Thyroid gland (tissue), 4 donors: ENCODE measurements at regions not wholly inside any gene's neighbourhood (a gene's known extent, or its start where the extent isn't known, plus 50 kb on each side); places are given as distances from the start of the nearest gene placed in this dataset.

Source experiments
- DNase-seq, 2 donors: peaks; one replicate each; pipeline ENCODE4 v3.0.0-alpha.2; 2019
- H3K27ac ChIP-seq, 3 donors: fragments of 200-600 bp; sonication (generic); 1 replicate in 2 of 3; 2 replicates in 1 of 3; pipeline ENCODE4 v1.5.1; 2016 to 2019; ENCODE audit warnings: mild to moderate bottlenecking in 1 of 3, moderate library complexity in 1 of 3
- H3K27me3 ChIP-seq: fragments of 200-600 bp; sonication (generic); one replicate; pipeline ENCODE4 v1.5.1; 2019
- H3K36me3 ChIP-seq, 2 donors: fragments of 200-600 bp; sonication (generic); one replicate each; pipeline ENCODE4 v1.5.1; 2016 to 2019
- H3K4me1 ChIP-seq, 2 donors: fragments of 200-600 bp; sonication (generic); one replicate each; pipeline ENCODE4 v1.5.1; 2017 to 2019
- H3K4me3 ChIP-seq, 3 donors: fragments of 200-600 bp; sonication (generic); replicated peaks in 1 of 3; 1 replicate in 2 of 3; 2 replicates in 1 of 3; pipeline ENCODE4 v1.5.1; 2016; ENCODE audit warnings: mild to moderate bottlenecking in 1 of 3
- H3K9me3 ChIP-seq: fragments of 200-600 bp; sonication (generic); one replicate; pipeline ENCODE4 v1.5.1; 2017
- CTCF ChIP-seq, 6 experiments: fragments of 200-600 bp in 3 of 6; fragments of 450-650 bp in 3 of 6; sonication (generic) in 3 of 6; IDR thresholded peaks; one replicate each; pipeline ENCODE4 v1.5.1; 2016 to 2019; ENCODE audit warnings: antibody characterized with exemption in 6 of 6, mild to moderate bottlenecking in 2 of 6, inconsistent platforms in 1 of 6, moderate library complexity in 1 of 6
- POLR2A ChIP-seq, 2 donors: fragments of 450-650 bp; IDR thresholded peaks; one replicate each; pipeline ENCODE4 v1.6.1; 2017; ENCODE audit warnings: antibody characterized with exemption in 2 of 2, mild to moderate bottlenecking in 2 of 2, moderate library complexity in 1 of 2
- WGBS, 2 donors: methylation state at CpG; one replicate each; pipeline ENCODE4 v1.1.5; 2017; 5-methylcytosine and 5-hydroxymethylcytosine counted together
- intact Hi-C: fragments of 100-400 bp; cut with DNase I; formaldehyde crosslinking; loops from one replicate; pipeline ENCODE4 v1.15.1; 2023

DNA sequence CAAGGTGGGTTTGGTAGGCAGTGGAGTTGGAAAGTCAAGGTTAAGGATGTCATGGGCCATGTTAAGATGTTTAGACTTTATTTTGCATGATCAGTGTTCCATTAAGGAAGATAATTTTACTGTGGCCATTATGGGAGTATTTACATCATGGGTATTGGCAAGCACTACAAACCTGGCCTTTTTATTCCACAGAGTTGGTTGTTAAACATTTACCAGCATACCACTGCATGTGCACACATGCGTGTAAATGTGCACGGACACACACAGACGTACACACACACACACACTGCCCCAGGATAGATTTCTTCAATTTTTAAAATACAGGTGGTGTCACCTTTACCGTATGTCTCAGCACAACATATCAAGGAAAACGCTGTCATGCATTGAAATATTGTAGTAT is 51.4 kb upstream of the ITGA6 start:
- TF ChIP-seq POLR2A (IDR thresholded peaks at IDR 0.05) (no peak), CTCF (IDR thresholded peaks at IDR 0.05) (no peak)
- Histone ChIP-seq H3K27me3 (no peaks in the 10 kb centered on the region), H3K4me1 (peaks cover 4 to 7% of the 10 kb centered on the region in 2 donors), H3K9me3 (no peaks in the 10 kb centered on the region), H3K27ac (no peak overlapping the region), H3K36me3 (no peaks in the 10 kb centered on the region), H3K4me3 (no peak overlapping the region)
- 95 to 96% methylated on average over 5 of the region's 5 CpGs for WGBS, 2 donors
- intact Hi-C loops: no loop called here
- no peak for DNase-seq

DNA sequence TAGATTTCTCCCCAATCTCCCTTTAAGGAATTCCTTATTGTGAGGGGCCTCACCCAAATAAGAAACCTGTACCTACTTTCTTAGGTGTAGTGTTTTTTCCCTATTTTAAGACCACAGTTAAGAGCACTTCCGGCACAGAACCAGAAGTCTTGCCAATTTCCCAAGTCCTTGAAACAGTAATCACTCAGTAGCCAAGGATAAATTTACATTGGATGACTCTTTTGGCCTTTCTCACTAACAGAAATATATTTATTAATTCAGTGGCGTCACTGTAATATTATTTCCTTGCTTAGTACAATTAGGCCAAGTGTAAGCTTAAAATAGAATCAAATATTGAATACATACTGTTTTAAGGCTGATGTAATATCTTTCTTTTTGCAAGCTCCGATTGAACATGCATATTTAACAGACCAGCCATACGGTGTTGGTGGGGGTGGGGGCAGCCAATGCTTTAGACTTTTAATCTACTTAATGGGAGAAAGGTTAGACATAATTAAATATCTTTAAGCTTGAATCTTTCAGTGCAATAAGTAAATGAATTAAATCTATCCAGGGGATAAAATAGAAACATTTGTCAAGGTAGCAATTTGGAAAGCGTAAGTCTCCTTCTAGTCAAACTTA is 50.8 kb upstream of the ITGA6 start:
- no peaks in the 10 kb centered on the region for H3K36me3 ChIP-seq
- TF ChIP-seq CTCF (IDR thresholded peaks at IDR 0.05): no peak
- TF ChIP-seq POLR2A (IDR thresholded peaks at IDR 0.05): no peak
- 67 to 70% methylated on average over 5 of the region's 5 CpGs for WGBS, 2 donors
- no peak overlapping the region for H3K27ac ChIP-seq
- no peaks in the 10 kb centered on the region for H3K9me3 ChIP-seq
- intact Hi-C loops: no loop called here
- no peak for DNase-seq
- no peak overlapping the region for H3K4me3 ChIP-seq
- peaks cover 7 to 8% of the 10 kb centered on the region in 2 donors for H3K4me1 ChIP-seq
- no peaks in the 10 kb centered on the region for H3K27me3 ChIP-seq

DNA sequence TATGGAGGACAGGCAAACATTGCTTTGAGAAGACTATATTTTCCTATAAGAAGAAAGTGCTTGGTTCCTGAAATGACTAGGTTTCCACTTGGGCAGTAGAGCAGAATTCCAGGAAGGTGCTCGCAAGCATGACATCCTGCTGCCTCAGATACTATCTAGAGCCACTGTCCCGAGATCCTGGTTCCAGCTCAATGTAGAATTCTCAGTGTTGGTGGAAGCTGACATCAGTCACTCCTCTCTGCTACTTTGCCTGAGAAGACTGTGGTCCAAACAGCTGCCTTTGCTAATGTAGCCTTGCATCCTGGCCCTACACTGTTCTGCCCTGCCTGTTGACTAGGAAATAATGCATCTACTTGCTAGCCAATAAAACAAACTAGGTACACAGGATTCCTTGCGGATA is 50.0 kb upstream of the ITGA6 start:
- no peaks in the 10 kb centered on the region for H3K27me3 ChIP-seq
- H3K27ac ChIP-seq: no peak overlapping the region
- no peak overlapping the region for H3K4me3 ChIP-seq
- H3K4me1 ChIP-seq: peaks cover 7 to 8% of the 10 kb centered on the region in 2 donors
- H3K36me3 ChIP-seq: no peaks in the 10 kb centered on the region
- 82 to 94% methylated on average over 3 of the region's 3 CpGs for WGBS, 2 donors
- no peaks in the 10 kb centered on the region for H3K9me3 ChIP-seq
- TF ChIP-seq CTCF (IDR thresholded peaks at IDR 0.05) (no peak), POLR2A (IDR thresholded peaks at IDR 0.05) (no peak)
- intact Hi-C loops: no loop called here
- DNase-seq: no peak
